Naive thymus-derived CD8-positive, alpha-beta T cell (primary cell): ENCODE measurements at regions not wholly inside any gene's neighbourhood (a gene's known extent, or its start where the extent isn't known, plus 50 kb on each side); places are given as distances from the start of the nearest gene placed in this dataset.
"Not testable (repeated sequence)": the region's sequence is repeated elsewhere in the genome, so short reads cannot be mapped to it uniquely, and the experiment has no call there.

Source experiments
- ATAC-seq, 2 donors: fragments of 150-1000 bp; cut with Tn5 transposase in 1 of 2; sonication (Bioruptor Pico), chemical (Tn5 transposase) in 1 of 2; 1 replicate in 1 of 2; 2 replicates in 1 of 2; pipeline ENCODE4 v1.10.0; 2021; ENCODE audit warnings: mild to moderate bottlenecking in 2 of 2, moderate library complexity in 2 of 2
- POLR2A ChIA-PET: fragments of 350-600 bp; sonication (Branson Sonifier 250); formaldehyde crosslinking; loops from one replicate; lab custom pipeline; 2021; ENCODE audit warnings: antibody characterized with exemption; lab: Charles Lee
- DNase-seq, 10 donors: peaks; one replicate each; pipeline versions ENCODE4 v3.0.0 to v3.0.0-alpha.2; 2020 to 2022
- H3K27ac Mint-ChIP-seq, 10 donors: one replicate each; pipeline ENCODE4 v1.8.0; 2020 to 2022; ENCODE audit warnings: mild to moderate bottlenecking in 10 of 10, mixed read lengths in 10 of 10, moderate library complexity in 4 of 10, inconsistent platforms in 1 of 10
- H3K27me3 Mint-ChIP-seq, 5 donors: one replicate each; pipeline ENCODE4 v1.8.0; 2021 to 2022; ENCODE audit warnings: mixed read lengths in 5 of 5
- H3K36me3 Mint-ChIP-seq, 3 donors: one replicate each; pipeline ENCODE4 v1.8.0; 2020 to 2022; ENCODE audit warnings: mixed read lengths in 3 of 3, mild to moderate bottlenecking in 2 of 3, inconsistent platforms in 1 of 3
- H3K4me1 Mint-ChIP-seq, 4 donors: one replicate each; pipeline ENCODE4 v1.8.0; 2021 to 2022; ENCODE audit warnings: mixed read lengths in 4 of 4
- H3K4me3 Mint-ChIP-seq, 10 donors: one replicate each; pipeline ENCODE4 v1.8.0; 2020 to 2022; ENCODE audit warnings: mild to moderate bottlenecking in 10 of 10, mixed read lengths in 10 of 10, moderate library complexity in 6 of 10, inconsistent platforms in 1 of 10
- H3K9me3 Mint-ChIP-seq, 9 donors: one replicate each; pipeline ENCODE4 v1.8.0; 2020 to 2022; ENCODE audit warnings: mixed read lengths in 9 of 9, mild to moderate bottlenecking in 3 of 9, inconsistent platforms in 1 of 9, moderate library complexity in 1 of 9

GRCh38 chr4:154125340-154125739, 336.5 kb upstream of the SFRP2 start:
- Mint-ChIP-seq H3K27ac (no peak overlapping the region), H3K36me3 (peaks cover 0 to 7% (median 2%) of the 10 kb centered on the region in 3 donors), H3K4me3 (no peak overlapping the region), H3K9me3 (peaks cover 0 to 3% (median 0%) of the 10 kb centered on the region in 9 donors), H3K27me3 (peaks cover 11 to 49% (median 37%) of the 10 kb centered on the region in 5 donors), H3K4me1 (no peaks in the 10 kb centered on the region)
- DNase-seq (no peak), ATAC-seq (no peak)
- POLR2A ChIA-PET = no interaction called here

- peaks cover 0 to 3% (median 0%) of the 10 kb centered on the region in 9 donors for H3K9me3 Mint-ChIP-seq
- no peaks in the 10 kb centered on the region for H3K4me1 Mint-ChIP-seq
- no peak overlapping the region for H3K4me3 Mint-ChIP-seq
- no peak overlapping the region for H3K27ac Mint-ChIP-seq
- no peak for ATAC-seq
- DNase-seq = no peak
- H3K27me3 Mint-ChIP-seq = peaks cover 11 to 49% (median 38%) of the 10 kb centered on the region in 5 donors
- POLR2A ChIA-PET = no interaction called here
- peaks cover 0 to 7% (median 2%) of the 10 kb centered on the region in 3 donors for H3K36me3 Mint-ChIP-seq
These were observed 335.8 kb upstream of the SFRP2 start for GRCh38 chr4:154124539-154125255.

- peaks cover 0 to 3% (median 0%) of the 10 kb centered on the region in 9 donors for H3K9me3 Mint-ChIP-seq
- POLR2A ChIA-PET = no interaction called here
- DNase-seq = no peak
- H3K4me3 Mint-ChIP-seq = no peak overlapping the region
- no peaks in the 10 kb centered on the region for H3K4me1 Mint-ChIP-seq
- H3K27me3 Mint-ChIP-seq = peaks cover 11 to 48% (median 38%) of the 10 kb centered on the region in 5 donors
- H3K27ac Mint-ChIP-seq = no peak overlapping the region
- peaks cover 0 to 7% (median 2%) of the 10 kb centered on the region in 3 donors for H3K36me3 Mint-ChIP-seq
- ATAC-seq = no peak
These were observed 335.0 kb upstream of the SFRP2 start for GRCh38 chr4:154123897-154124296.

- Mint-ChIP-seq H3K27me3 (peaks cover 1 to 24% (median 12%) of the 10 kb centered on the region in 5 donors), H3K9me3 (no peaks in the 10 kb centered on the region), H3K4me1 (no peaks in the 10 kb centered on the region), H3K4me3 (no peak overlapping the region), H3K36me3 (no peaks in the 10 kb centered on the region), H3K27ac (no peak overlapping the region)
- POLR2A ChIA-PET = no interaction called here
- ATAC-seq (no peak), DNase-seq (no peak)
These were observed 331.9 kb upstream of the SFRP2 start for GRCh38 chr4:154120690-154121345.

DNA sequence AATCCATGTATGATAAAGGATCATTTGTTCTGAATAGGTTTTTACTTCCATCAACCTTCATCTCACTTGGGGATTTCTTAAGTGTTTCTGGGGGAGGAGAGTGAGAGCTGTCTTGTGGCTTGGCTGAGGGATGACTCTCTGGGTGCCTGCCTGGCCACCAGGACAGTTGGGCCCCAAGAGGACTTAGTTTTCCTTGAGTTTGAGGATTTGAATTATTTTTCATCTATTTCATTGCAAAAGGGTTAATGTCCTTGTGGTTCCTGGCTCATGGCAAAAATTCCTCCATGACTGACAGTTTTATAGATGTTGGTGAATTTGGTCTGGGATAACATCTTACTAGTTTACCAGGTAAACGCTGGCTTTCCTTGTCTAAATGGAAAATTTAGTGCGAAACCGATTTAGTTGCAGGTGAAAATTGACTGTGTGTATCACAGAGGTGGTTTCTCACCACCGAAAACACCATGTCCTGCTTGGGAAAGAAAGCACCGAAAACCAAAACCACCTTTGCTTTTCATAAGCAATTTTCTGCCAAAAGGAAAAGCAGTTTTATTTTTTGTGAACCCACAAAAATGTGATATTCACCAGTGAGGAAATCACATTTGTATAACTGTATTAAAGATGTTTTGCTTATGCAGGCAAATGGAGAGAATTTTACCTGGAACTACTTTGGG, 331.3 kb upstream of the SFRP2 start:
- DNase-seq (no peak), ATAC-seq (no peak)
- POLR2A ChIA-PET = no interaction called here
- no peaks in the 10 kb centered on the region for H3K9me3 Mint-ChIP-seq
- peaks cover 0 to 19% (median 6%) of the 10 kb centered on the region in 5 donors for H3K27me3 Mint-ChIP-seq
- H3K27ac Mint-ChIP-seq = no peak overlapping the region
- no peaks in the 10 kb centered on the region for H3K36me3 Mint-ChIP-seq
- no peak overlapping the region for H3K4me3 Mint-ChIP-seq
- no peaks in the 10 kb centered on the region for H3K4me1 Mint-ChIP-seq

DNA sequence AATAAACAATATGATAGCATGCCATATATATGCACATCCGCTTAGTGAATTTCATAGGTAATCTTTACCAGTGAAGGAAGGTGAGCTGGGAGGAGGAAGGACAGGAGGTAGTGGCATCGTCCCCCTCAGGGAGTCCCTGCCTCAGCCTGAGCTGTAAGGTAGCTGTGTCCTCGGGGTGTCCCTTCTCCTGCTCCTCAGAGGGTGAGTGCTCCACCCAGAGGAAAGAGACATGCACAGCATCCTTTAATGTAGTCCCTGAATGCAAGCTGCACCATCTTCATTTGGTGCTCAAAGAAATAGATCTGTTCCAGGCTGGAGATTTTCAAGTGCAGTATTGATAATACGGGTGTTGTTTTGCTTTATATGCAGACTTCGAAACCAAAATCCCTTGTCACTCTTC, 330.4 kb upstream of the SFRP2 start:
- H3K4me1 Mint-ChIP-seq = no peaks in the 10 kb centered on the region
- H3K9me3 Mint-ChIP-seq = peaks cover 0 to under 1% (median 0%) of the 10 kb centered on the region in 9 donors
- H3K4me3 Mint-ChIP-seq = no peak overlapping the region
- peaks cover 0 to 14% (median 1%) of the 10 kb centered on the region in 5 donors for H3K27me3 Mint-ChIP-seq
- DNase-seq (peak in 1 of 10 donors; percentile 2), ATAC-seq (peak in 1 of 2 donors; percentile 36)
- no peak overlapping the region for H3K27ac Mint-ChIP-seq
- POLR2A ChIA-PET = no interaction called here
- H3K36me3 Mint-ChIP-seq = no peaks in the 10 kb centered on the region

DNA sequence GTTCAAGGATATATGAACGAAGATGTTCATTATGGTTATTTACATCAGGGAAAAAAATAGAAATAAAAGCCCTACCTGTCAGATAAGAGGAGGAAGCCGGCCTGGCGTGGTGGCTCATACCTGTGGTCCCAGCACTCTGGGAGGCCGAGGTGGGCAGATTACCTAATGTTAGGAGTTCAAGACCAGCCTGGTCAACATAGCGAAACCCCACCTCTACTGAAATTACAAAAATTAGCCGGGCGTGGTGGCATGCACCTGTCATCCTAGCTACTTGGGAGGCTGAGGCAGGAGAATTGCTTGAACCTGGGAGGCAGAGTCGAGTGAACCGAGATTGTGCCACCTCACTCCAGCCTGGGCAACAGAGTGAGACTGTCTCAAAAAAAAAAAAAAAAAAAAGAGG, 328.8 kb upstream of the SFRP2 start:
- H3K4me1 Mint-ChIP-seq, H3K27me3 Mint-ChIP-seq, POLR2A ChIA-PET, ATAC-seq, H3K36me3 Mint-ChIP-seq, H3K27ac Mint-ChIP-seq, DNase-seq, H3K4me3 Mint-ChIP-seq: not testable (repeated sequence)
- H3K9me3 Mint-ChIP-seq = peaks cover 0 to 12% (median 2%) of the 10 kb centered on the region in 9 donors

GRCh38 chr4:154107337-154107736, 318.5 kb upstream of the SFRP2 start:
- H3K27me3 Mint-ChIP-seq = peaks cover 9 to 50% (median 29%) of the 10 kb centered on the region in 5 donors
- DNase-seq (no peak), ATAC-seq (no peak)
- peaks cover 0 to 9% (median 2%) of the 10 kb centered on the region in 3 donors for H3K36me3 Mint-ChIP-seq
- H3K4me3 Mint-ChIP-seq = no peak overlapping the region
- peaks cover 0 to 33% (median 6%) of the 10 kb centered on the region in 9 donors for H3K9me3 Mint-ChIP-seq
- POLR2A ChIA-PET = no interaction called here
- H3K4me1 Mint-ChIP-seq = no peaks in the 10 kb centered on the region
- H3K27ac Mint-ChIP-seq = no peak overlapping the region

- Mint-ChIP-seq H3K4me1 (no peaks in the 10 kb centered on the region), H3K27me3 (peaks cover 5 to 20% (median 8%) of the 10 kb centered on the region in 5 donors), H3K36me3 (no peaks in the 10 kb centered on the region), H3K9me3 (no peaks in the 10 kb centered on the region), H3K27ac (no peak overlapping the region), H3K4me3 (no peak overlapping the region)
- DNase-seq (no peak), ATAC-seq (no peak)
- POLR2A ChIA-PET = no interaction called here
These were observed 299.9 kb upstream of the SFRP2 start for GRCh38 chr4:154088741-154089140.

GRCh38 chr4:154086247-154086646, 297.4 kb upstream of the SFRP2 start:
- ATAC-seq (no peak), DNase-seq (no peak)
- no peak overlapping the region for H3K27ac Mint-ChIP-seq
- H3K9me3 Mint-ChIP-seq = no peaks in the 10 kb centered on the region
- no peaks in the 10 kb centered on the region for H3K4me1 Mint-ChIP-seq
- POLR2A ChIA-PET = no interaction called here
- peaks cover 4 to 33% (median 9%) of the 10 kb centered on the region in 5 donors for H3K27me3 Mint-ChIP-seq
- H3K36me3 Mint-ChIP-seq = no peaks in the 10 kb centered on the region
- no peak overlapping the region for H3K4me3 Mint-ChIP-seq

DNA sequence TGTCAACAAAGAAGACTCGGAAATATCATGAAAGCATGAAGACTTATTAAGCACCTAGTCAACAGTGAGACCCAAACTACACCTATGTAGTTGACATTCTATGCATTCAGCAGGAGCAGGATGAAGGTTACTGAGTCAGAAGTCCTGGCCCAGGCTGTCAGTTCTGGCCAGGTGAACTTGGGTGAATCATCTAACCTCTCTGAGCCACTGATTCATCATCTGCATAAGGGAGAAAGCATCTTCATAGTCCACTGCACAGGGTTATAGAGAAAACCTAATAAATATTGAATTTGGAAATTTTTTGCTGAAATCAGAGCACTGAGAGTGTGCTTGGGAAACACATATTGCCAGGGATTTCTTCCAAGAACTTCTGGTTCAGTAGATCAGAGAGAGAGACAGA, 296.0 kb upstream of the SFRP2 start:
- POLR2A ChIA-PET = no interaction called here
- no peak for ATAC-seq
- Mint-ChIP-seq H3K4me3 (no peak overlapping the region), H3K36me3 (no peaks in the 10 kb centered on the region), H3K27ac (no peak overlapping the region), H3K4me1 (no peaks in the 10 kb centered on the region), H3K27me3 (peaks cover 5 to 44% (median 12%) of the 10 kb centered on the region in 5 donors), H3K9me3 (no peaks in the 10 kb centered on the region)
- no peak for DNase-seq

DNA sequence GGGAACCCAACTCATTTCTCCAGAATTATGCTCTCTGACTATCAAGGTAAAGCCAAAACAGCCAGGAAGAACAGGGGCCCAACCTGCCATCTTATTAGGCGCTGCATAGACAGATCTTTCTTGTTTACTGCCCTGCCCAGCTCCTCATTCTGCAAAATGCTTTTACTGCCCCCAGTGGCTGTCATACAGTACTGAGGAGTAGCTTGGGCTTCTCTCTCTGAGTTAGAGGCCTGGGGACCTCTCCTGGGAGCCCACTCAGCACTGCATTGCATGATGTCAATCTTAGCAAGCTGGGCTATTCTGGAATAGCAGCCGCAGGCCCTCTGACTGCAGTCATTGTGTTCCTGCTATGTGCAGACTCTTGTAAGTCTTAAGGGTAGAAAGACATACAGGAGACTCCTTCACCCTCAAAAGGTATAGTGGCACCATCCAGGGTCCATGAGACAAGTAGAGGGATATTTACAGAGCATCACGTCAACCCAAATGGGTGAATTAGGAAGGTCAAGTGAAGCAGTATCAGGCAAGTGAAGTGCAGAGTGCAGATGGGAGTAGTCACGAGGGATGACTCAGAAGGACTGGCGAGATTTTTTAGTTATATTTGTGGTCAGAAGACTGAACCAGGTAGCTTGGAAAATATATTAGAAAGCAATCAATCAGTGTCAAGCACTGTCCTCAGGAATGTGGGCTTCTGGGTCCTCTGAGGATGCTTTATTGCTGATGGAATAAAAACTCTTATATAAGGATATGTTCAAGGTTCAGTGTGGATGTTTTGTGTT, 294.1 kb upstream of the SFRP2 start:
- POLR2A ChIA-PET = no interaction called here
- ATAC-seq = peak in 1 of 2 donors; percentile 16
- Mint-ChIP-seq H3K27me3 (peaks cover 4 to 44% (median 10%) of the 10 kb centered on the region in 5 donors), H3K4me3 (no peak overlapping the region), H3K36me3 (no peaks in the 10 kb centered on the region), H3K27ac (no peak overlapping the region), H3K9me3 (no peaks in the 10 kb centered on the region), H3K4me1 (no peaks in the 10 kb centered on the region)
- DNase-seq = no peak
